Panc1 (cell line): ENCODE measurements at regions not wholly inside any gene's neighbourhood (a gene's known extent, or its start where the extent isn't known, plus 50 kb on each side); places are given as distances from the start of the nearest gene placed in this dataset.

ENCODE experiments used
- CTCF ChIP-seq: fragments of 450-650 bp; IDR thresholded peaks from 2 replicates; pipeline ENCODE4 v1.5.1; 2017; ENCODE audit warnings: mild to moderate bottlenecking
- POLR2AphosphoS5 ChIP-seq: IDR thresholded peaks from 2 replicates; pipeline ENCODE4 v1.6.1; 2012; ENCODE audit warnings: mild to moderate bottlenecking, low read depth, low read length, moderate library complexity
- REST ChIP-seq, 2 experiments: IDR thresholded peaks; 2 replicates each; pipeline ENCODE4 v1.6.1; 2011 to 2012; ENCODE audit warnings: low read depth in 2 of 2, control low read depth in 1 of 2, low read length in 1 of 2, mild to moderate bottlenecking in 1 of 2, moderate library complexity in 1 of 2; ENCODE audit not compliant: insufficient read depth in 1 of 2
- SIN3A ChIP-seq: IDR thresholded peaks from 2 replicates; pipeline ENCODE4 v1.6.1; 2012; ENCODE audit warnings: low read depth, mild to moderate bottlenecking, low read length, moderate library complexity, borderline replicate concordance; ENCODE audit not compliant: insufficient read depth
- TCF7L2 ChIP-seq: IDR thresholded peaks from 2 replicates; pipeline ENCODE4 v1.6.1; 2011; ENCODE audit warnings: mild to moderate bottlenecking, low read depth, low read length, inconsistent platforms

- TF ChIP-seq POLR2AphosphoS5, result no peak
- TF ChIP-seq CTCF, result no peak
- no peak for TF ChIP-seq REST (IDR thresholded peaks at IDR 0.05; ENCODE audit: insufficient read depth in 1 of 2, low read depth in 2 of 2, low read length in 1 of 2)
- no peak for TF ChIP-seq SIN3A
- no peak for TF ChIP-seq TCF7L2
Observed at GRCh38 chr10:129410688-129411392, 56.2 kb upstream of the MGMT start.
